Activated CD4-positive, CD25-positive, alpha-beta regulatory T cell treated with anti-CD3 and anti-CD28 coated beads, Interleukin-2, amount 50 U/mL, for 72 hours (primary cell): ENCODE measurements at regions not wholly inside any gene's neighbourhood (a gene's known extent, or its start where the extent isn't known, plus 50 kb on each side); places are given as distances from the start of the nearest gene placed in this dataset.

ENCODE experiments used
- DNase-seq: peaks from one replicate; pipeline ENCODE4 v3.0.0; 2021

DNA sequence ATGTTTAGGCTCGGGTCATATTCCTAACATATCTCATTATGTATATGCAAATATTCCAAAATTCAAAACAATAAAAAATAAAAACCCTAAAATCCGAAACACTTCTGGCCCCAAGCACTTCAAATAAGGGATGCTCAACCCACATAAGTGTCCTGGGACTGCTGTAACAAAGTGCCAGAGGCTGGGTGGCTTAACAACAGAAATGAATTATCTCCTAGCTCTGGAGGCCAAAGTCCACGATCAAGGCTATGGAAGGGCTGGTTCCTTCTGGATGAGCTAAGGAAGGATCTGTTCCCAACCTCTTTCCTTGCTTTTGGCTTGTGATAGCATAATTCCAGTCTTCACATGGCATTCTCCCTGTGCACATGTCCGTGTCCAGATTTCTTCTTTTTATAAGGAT is 181.6 kb upstream of the NFE2L3 start:
- no peak for DNase-seq

DNA sequence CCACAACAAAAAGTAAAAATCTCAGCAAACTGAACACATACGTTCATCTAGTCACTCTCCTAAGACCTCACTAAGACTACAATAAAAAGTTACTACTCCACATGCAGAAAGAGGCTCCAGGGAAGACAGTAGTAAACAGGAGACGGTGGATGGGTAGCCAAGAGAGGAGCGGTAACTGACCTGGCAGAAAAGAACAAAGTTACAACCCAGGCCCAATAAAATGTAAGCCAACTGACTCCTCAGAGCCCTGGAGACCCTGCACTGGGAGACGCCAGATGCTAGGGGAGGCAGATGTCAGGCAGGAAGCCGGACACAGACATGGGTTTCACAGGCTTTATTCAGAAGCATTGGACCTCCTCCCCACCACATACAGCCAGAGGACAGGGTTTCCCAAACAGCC is 181.1 kb upstream of the NFE2L3 start:
- DNase-seq, result no peak

DNA sequence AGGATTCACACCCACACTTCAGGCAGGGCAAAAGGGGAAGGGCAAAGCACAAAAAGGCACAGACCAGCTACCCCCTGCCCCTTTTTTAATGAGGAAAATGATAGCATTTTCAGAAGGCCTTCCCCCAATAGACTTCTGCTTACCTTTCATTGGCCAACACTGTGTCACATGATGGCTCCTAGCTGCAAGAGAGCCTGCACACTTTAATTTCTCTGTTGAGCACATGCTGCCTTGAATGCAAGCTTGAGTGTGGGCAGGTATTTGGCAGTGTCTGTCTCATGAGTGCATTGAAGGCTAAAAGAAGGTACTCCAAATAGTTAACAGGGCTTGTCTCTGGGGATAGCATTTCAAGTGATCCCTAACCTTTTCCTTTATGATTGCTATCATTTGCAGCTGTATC is 175.4 kb upstream of the NFE2L3 start:
- DNase-seq, result no peak

DNA sequence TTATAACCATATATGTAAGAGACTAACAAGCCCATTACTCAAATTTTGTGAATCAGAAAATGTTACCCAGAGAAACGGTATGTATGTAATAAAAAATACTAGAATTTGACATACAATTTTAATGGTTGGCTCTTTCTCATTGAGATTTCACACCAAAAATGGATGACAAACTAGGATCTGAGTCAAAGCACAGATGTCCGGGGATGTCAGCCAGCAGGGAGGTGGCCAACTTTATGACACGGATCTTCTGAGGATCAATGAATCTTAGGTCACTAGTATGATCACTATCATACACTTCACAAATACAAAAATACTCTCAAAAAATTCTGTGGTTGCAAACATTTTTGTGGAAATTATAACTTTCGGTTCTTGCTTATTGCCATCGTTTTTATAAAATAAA is 173.5 kb upstream of the NFE2L3 start:
- no peak for DNase-seq

DNA sequence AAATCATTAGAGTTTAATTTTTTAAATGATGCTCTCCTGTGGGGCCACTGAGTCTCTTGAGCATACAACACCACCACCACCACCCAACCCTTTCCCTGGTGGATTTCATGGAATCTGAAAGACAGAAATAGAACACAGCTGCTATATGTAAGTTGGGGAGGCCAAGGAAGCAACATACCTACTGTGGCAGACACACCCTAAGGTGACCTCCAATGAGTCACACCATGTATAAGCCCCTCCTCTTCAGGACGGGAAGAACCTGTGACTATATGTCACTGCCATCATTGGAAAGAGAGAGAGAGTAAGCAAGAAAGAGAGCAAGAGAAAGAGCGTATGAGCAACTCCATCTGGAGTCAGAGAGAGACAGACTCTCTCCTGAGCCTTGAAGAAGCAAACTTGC is 172.4 kb upstream of the NFE2L3 start:
- no peak for DNase-seq

DNA sequence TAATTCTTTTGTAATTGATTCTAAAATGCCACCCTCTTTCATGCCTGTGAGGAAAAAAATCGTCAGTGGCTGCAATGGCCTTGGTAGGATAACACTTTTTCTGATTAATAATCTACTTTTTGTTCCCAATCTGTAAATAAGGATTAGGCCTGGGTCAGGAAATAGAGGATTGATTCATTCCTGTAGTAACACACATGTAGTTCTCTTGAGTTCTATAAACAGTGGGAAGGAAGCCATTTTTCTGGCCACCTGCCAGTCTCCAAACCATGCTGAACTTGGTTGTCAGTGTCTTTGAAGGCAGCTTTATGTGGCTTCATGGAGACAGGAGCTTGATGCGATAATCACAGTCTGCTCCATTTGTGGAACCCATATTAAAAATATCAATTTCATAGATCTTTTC is 169.3 kb upstream of the NFE2L3 start:
- DNase-seq, result no peak

DNA sequence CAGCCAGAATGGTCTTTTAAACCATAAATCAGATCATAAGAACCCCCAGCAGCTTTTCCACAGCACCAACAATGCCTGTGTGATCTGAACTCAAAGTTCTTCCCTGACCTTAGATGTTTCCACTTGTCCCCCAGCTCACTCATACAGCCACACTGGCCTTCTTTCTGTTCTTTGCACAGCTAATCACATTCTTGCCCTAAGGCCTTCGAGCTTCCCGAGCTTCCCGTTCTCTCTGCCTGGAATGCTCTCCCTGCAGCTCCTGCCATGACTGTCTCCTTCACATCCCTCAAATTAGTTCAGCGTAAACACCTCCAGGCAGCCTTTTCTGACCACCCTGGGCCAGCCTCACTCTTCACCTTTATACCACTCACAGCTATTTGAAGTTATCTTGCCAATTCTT is 166.8 kb upstream of the NFE2L3 start:
- no peak for DNase-seq

DNA sequence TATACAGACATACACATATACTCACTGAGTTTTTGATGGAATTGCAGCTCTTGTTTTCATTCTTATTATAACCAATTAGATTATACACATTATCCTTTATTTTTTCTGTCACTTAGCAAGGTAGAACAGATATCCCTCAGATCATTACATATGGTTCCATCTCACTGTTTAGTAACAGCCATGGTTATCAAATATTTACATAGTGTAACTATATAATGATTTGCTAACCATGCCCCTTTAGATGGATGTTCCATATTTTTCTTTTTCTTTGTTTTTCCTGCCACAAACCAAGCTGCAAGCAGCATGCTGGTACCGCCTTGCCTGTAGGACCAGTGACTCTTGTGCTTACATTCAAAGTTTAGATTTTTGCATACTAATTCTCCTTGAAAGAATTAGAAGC is 163.4 kb upstream of the NFE2L3 start:
- no peak for DNase-seq

DNA sequence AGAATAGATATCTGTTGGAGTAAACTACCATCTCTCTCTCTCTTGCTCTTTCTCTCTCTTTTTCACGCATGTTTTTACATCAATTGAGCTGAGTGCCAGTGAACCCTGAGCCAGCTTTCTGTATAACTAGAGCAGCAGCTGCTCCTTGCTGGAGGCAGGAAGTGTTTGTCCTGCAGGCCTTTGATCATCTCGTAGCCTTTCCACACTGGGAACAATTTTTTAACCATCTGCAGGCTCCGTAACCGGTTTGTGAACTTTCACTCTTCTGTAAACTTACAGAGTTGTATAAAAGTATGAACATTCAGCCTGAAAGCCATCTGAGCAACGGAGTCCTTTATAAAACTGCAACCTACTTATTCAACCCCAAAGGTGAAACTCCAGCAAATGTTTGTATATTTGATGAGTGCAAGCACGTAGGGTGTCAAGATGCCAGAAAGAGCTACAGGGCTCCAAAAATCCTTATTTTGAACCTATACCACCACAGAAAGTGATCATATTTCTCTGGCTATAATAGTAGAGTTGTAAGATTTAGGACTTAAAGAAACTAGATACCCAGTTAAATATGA is 162.8 kb upstream of the NFE2L3 start:
- no peak for DNase-seq

DNA sequence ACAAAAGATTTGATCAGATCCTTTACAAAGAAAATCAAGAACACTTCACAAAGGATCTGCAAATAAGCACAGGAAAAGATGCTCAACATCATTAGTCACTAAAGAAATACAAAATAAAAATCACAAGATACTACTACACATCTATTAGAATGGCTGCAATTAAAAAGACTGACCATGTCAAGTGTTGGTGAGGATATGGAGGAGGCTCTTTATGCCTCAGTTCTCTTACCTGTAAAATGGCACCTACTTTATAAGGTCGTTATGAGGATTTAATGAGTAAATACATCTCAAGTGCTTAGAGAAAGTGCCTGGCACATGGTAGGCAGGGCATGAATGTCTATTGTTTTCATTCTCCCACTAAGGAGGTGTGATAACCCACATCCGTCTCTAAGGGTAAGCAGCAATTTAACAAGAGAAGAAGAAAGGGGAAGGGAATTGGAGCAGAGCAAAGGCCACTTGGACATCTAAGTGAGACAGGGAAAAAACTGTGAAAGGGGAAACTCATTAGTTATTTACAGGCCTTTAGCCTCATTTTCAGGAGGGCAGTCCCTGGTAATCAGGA is 157.5 kb upstream of the NFE2L3 start:
- DNase-seq, result no peak

DNA sequence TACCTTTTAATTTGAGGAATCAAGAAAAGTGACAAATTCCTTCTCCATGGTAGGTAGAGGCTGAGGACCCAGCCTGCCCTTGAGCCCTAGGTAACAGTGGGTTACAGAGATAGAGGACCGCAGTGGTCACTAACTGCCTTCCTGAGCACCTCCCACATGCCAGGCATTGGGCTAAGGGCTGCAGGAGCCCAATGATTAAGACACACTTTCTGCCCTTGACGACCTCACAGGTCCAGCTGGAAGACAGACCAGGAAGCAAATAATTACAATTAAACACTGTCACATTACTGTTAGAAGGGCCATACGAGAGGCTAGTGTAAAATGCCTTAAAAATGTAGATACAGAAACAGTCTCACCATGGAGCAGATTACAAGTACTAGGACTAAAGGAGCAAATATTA is 156.8 kb upstream of the NFE2L3 start:
- DNase-seq, result no peak

DNA sequence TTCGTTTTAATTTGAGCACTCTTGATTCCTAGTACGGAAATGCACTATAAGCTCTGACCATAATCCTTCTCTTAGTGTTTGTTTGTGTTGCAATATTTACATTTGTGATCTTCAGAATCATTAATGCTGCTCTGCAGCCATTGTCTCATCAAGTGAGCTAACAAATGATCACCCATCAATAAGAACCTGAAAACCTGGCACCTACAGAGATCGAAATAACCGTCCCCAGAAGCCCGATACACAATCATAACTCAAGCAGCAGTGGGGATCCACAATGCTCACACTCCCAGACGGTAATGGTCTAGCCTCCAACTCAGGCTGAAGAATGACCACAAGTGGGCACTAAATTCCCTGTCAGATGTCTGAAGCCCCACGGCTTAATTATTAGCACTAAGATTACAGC is 156.0 kb upstream of the NFE2L3 start:
- DNase-seq, result no peak

DNA sequence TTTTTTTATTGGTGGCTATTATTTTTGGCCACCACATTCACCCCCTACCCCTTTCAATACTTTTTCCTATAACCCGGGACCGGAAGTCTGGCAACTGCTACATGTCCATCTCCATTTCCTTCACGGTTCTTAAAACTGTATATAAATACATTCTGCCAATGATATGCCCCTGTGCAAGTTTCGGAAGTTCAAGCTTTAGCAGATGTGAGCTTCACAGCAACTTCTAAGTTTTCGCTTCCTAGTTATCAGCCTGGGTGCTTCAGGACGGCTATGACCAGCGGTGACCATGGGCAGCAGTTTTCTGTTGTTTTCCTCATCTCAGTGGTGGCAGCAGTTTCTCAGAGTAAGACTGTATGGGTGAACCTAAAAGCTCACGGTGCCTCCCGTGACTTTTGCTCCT is 153.5 kb upstream of the NFE2L3 start:
- no peak for DNase-seq

DNA sequence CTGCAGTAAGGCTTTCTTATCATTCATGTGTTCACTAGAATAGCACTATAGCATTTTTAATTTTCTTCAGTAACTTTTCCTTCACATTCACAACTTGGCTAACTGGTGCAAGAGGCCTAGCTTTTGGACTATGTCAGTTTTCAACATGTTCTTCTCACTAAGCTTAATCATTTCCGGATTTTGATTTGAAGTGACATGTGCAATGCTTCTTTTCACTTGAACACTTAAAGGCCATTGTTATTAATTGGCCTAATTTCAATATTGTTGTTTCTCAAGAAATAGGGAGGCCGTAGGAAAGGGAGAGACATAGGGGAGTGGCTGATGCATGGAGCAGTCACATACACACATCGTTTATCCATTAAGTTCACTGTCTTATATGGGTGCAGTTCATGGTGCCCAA is 151.2 kb upstream of the NFE2L3 start:
- DNase-seq, result no peak

DNA sequence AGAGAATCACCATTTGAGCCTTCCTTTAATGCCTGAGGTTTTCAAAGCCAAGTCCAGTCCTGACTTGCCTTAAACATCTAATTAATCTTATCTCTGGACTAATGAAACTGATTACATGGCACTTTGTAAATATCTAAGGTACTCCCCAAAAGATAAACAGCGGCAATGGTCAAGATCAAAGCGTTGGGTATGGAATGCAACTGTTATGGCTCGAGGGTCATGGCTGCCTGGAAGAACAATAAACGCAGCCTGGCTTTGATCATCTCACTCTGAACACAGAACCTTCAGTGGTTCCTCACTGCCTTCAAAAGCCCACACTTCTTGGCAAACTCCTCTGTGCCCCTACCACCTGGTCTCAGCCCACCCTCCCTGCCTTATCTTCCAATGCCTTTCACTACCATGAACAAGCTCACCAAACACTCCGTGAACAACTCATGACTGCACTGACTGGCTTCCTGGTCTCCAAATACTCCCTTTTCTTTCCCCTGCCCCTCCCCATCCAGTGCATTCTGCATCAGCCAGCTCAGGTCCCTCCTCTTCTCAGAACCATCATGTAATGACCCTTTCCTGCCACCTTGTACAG is 150.2 kb upstream of the NFE2L3 start:
- DNase-seq, result no peak

DNA sequence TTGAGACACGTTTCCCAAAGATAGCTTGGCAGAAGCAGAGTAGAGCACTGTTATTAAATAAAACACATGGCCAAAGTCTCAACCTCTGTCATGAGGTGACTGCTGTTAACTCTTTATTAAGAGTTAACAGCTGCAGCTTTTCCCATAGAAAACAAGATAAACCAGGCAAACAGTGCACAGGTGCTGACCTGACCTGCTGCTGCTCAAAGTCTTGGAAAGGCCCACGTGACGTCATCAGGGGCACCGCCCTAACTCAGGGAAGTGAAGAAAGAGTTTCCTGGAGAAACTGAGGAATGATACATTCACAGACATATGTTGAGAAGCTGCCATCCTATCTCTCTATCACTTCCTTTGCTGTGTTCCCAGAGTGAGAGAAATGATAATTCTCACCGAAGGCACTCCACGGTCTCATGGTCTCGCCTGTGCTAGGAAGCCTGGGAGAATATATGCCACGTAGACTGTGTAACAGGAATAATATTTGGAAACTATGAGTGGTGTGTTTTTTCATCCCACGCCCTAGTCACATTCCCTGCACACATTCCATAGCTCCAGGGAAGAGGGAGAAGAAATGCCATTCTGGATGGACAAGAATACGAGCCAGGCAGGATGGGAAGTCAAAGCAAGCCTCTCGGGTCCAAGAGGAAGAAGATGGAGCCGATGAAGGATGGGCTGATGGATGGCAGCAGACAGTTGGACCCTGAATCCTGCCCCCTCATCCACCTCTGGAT is 146.2 kb upstream of the NFE2L3 start:
- no peak for DNase-seq

DNA sequence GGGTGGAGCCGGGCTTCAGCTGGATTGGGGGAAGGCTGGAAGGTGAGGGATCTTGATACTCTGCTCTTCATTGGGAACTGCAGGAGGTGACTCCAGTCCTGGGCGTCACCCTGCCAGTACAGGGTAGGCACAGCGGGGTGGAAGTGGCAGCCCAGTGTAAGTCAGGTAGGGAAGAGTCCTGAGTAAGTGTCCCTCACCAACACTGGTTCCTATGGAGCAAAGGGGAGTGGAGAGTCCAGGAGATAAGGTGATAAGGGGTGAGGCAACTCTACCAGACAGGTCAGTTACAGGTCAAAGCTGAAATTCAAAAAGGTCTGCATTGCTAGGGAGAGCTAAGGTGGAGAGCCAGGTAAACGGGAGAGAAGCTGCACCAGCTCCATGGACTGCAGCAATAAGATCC is 145.6 kb upstream of the NFE2L3 start:
- no peak for DNase-seq

DNA sequence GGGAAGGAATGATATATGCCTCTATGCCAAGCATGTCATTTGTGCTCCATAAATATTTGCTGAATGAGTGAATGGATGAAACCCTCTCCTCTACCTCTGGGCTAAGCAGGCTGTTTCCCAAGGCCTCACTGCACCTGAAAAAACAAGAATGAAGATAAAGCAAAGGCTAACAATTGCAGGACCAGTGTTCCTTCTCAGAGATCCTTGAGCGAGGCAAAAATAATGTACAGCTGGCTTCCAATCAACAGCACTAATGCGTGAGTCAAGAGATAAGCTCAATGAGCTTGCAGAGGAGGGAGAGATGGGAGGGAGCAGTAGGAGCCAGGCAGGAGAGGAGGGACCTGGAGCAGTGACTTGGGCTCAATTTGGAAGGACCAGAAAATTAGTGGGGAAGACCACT is 144.5 kb upstream of the NFE2L3 start:
- DNase-seq, result no peak

DNA sequence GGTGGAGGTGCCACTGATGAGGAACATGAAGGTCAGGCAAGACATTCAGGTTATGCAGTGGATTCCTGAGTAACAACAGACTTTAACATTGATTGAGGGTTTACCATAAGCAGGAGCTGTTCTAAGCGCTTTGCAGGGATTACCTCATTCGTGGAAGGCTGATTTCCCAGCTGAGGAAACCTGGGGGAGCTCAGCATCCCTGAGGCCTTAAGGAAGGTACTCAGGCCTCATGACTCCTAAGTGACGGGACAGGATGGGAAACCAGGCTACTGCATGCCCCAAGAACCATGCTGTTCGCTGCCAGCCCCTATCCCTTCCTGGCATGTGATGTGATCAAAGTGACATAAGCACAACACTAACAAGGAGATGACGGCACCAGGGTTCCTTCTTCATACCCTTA is 143.6 kb upstream of the NFE2L3 start:
- DNase-seq, result no peak

DNA sequence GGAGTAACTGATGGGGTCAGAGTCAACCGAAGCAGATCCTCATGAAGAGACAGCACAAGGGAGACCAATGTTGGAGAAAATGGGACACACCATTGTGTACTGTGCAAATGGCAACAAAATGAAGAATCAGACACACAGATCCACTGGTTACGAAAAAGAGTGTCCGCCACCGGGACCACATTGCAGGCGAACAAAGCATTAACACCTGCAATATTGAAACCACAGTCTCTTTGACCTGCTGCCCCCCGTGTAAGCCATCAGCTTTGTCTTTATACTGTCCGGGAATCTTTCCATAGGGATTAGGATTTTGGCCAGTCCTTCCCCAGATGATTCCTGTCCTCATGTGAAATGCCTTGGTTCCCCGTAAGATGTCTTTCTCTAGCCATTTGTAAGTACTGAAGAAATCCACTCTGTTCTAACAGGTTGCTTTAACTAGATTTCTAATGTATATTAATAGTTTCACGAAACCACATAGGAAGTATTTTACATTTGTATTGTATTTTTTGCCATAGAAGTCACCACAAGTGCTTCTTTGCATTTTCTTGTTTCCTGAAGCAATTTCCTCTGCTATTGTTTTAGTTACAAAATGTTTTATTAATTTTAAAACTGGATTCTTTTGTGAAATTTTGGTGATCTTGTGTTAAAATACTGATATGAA is 140.8 kb upstream of the NFE2L3 start:
- no peak for DNase-seq

DNA sequence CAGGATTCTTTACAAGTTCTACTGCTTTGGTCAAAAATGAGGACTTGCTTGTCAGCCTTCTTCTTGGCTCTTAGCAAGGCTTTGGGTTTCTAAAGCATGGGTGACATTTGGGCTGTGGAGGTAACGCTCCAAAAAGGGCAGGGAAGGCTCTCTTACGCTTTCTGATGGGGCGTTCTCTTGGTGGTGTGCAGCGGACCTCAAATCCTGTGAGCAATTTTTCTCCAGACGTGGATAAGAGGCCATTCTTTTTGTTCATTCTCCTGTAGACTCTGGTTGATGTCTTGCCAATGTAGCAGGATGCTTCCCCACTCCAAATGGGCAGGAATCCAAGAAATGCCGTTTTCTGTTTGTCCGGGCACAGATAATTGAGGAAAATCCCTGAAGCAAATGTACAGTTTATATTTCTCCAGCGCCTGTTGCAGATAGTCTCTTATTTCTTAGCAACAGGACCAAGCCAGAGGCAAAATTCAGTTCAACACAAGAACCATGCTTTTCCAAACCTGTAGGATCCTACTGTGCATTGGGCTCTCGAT is 138.4 kb upstream of the NFE2L3 start:
- DNase-seq, result no peak

DNA sequence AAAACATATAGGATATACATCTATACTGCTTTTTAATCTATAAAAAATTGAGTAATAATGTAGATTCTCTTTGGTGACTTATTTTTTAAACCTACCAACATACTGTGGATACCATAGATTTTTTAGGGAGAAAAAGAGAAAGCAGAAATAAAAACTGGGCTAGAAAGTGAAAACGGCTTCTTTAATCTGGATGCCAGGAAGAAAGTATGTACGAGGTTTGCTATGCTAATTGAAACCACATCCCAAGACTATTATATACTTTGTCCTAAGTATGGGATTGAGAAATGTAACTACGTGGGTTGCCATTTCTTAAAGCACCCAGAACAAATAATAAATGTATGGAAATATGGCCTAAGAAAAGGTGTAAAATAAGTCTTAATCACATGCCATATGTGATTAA is 129.0 kb upstream of the NFE2L3 start:
- DNase-seq, result no peak

DNA sequence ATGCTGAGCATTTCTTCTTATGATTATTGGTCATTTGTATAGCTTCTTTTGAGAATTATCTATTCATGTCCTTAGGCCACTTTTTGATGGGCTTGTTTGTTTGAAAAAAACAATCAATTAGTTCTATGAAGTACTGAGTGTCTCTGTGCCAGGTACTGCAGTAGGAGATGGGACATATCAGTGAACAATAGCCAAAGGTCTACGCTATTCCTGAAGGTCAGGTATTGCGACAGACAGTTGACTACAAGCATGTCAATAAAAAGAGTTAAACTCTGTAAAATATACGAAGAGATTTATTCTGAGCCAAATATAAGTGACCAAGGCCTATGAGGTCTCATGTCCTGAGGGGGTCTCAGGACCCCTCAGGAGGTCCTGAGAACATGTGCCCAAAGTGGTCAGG is 122.1 kb upstream of the NFE2L3 start:
- no peak for DNase-seq

DNA sequence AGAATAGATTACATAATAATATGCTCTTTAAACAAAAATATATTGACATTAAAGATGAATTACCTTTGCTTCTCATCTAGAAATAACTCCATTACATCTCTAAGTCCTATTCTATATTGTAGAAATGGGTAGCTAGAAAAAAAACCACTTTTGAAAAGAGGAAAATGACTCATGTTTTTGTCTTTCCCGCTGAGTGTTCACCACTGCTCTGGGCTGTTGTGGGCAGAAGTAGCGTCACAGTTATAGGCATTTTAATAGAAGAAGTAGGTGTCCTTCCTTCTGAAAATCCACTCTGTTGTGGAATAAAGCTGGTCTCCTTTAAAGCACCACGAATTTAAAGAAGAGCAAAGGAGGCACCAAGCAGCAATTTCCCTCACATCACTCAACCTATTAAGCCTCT is 117.6 kb upstream of the NFE2L3 start:
- no peak for DNase-seq
